Left ventricle myocardium inferior (tissue), 1 donor: ENCODE measurements at regions not wholly inside any gene's neighbourhood (a gene's known extent, or its start where the extent isn't known, plus 50 kb on each side); places are given as distances from the start of the nearest gene placed in this dataset.

Source experiments
- DNase-seq: peaks from one replicate; pipeline ENCODE4 v3.0.0-alpha.2; 2020
- H3K27ac ChIP-seq: fragments of 200-600 bp; replicated peaks from 2 replicates; pipeline ENCODE4 v1.8.0; 2021
- H3K27me3 ChIP-seq: fragments of 200-600 bp; 2 replicates; pipeline ENCODE4 v1.8.0; 2021; ENCODE audit warnings: low read depth
- H3K36me3 ChIP-seq: fragments of 200-600 bp; 2 replicates; pipeline ENCODE4 v1.8.0; 2021
- H3K4me1 ChIP-seq: fragments of 200-600 bp; 2 replicates; pipeline ENCODE4 v1.8.0; 2021
- H3K4me3 ChIP-seq: fragments of 200-600 bp; 2 replicates; pipeline ENCODE4 v1.8.0; 2021; ENCODE audit warnings: mild to moderate bottlenecking, moderate library complexity
- H3K9me3 ChIP-seq: fragments of 200-600 bp; replicated peaks from 2 replicates; pipeline ENCODE4 v1.8.0; 2021
- CTCF ChIP-seq: fragments of 200-600 bp; IDR thresholded peaks from 2 replicates; pipeline ENCODE4 v1.8.0; 2021; ENCODE audit warnings: antibody characterized with exemption, mild to moderate bottlenecking, borderline replicate concordance
- intact Hi-C: fragments of 100-400 bp; cut with micrococcal nuclease; formaldehyde crosslinking; loops from one replicate; pipeline ENCODE4 v1.11.0; 2022
- donor health status: DM: no; HTN: yes; CAD: no; lungs with severe emphysema.

GRCh38 chr2:239508261-239508660 is 107.4 kb upstream of the HDAC4 start:
- Histone ChIP-seq H3K4me1 (no peaks in the 10 kb centered on the region), H3K9me3 (no peaks in the 10 kb centered on the region), H3K4me3 (no peak overlapping the region), H3K36me3 (no peaks in the 10 kb centered on the region), H3K27ac (no peak overlapping the region), H3K27me3 (peaks cover 8% of the 10 kb centered on the region)
- intact Hi-C loops = no loop called here
- TF ChIP-seq CTCF = no peak
- DNase-seq = no peak

- no peak for TF ChIP-seq CTCF
- H3K27ac ChIP-seq = no peak overlapping the region
- DNase-seq = no peak
Observed at GRCh38 chr2:239507576-239508258, 106.9 kb upstream of the HDAC4 start.

GRCh38 chr2:239506961-239507360 is 106.1 kb upstream of the HDAC4 start:
- DNase-seq = no peak
- no peaks in the 10 kb centered on the region for H3K4me1 ChIP-seq
- no peak for TF ChIP-seq CTCF

More at GRCh38 chr2:239507576-239508258, 106.9 kb upstream of the HDAC4 start:
- peaks cover 10% of the 10 kb centered on the region for H3K27me3 ChIP-seq
- intact Hi-C loops = no loop called here
- no peak overlapping the region for H3K4me3 ChIP-seq
- no peaks in the 10 kb centered on the region for H3K4me1 ChIP-seq
- H3K9me3 ChIP-seq = no peaks in the 10 kb centered on the region
- no peaks in the 10 kb centered on the region for H3K36me3 ChIP-seq

GRCh38 chr2:239506101-239506857 is 105.5 kb upstream of the HDAC4 start:
- no peaks in the 10 kb centered on the region for H3K9me3 ChIP-seq
- intact Hi-C loops = no loop called here
- H3K4me3 ChIP-seq = no peak overlapping the region
- H3K36me3 ChIP-seq = no peaks in the 10 kb centered on the region
- DNase-seq = no peak
- H3K27me3 ChIP-seq = peaks cover 10% of the 10 kb centered on the region
- H3K27ac ChIP-seq = no peak overlapping the region
- no peak for TF ChIP-seq CTCF
- no peaks in the 10 kb centered on the region for H3K4me1 ChIP-seq

More at GRCh38 chr2:239506961-239507360, 106.1 kb upstream of the HDAC4 start:
- H3K4me3 ChIP-seq = no peak overlapping the region
- no peaks in the 10 kb centered on the region for H3K9me3 ChIP-seq
- H3K36me3 ChIP-seq = no peaks in the 10 kb centered on the region
- H3K27ac ChIP-seq = no peak overlapping the region
- peaks cover 10% of the 10 kb centered on the region for H3K27me3 ChIP-seq
- intact Hi-C loops = no loop called here

- H3K4me3 ChIP-seq = no peak overlapping the region
- peaks cover 5% of the 10 kb centered on the region for H3K4me1 ChIP-seq
- no peak for TF ChIP-seq CTCF
- H3K36me3 ChIP-seq = no peaks in the 10 kb centered on the region
- no peak for DNase-seq
- H3K9me3 ChIP-seq = no peaks in the 10 kb centered on the region
- H3K27me3 ChIP-seq = peaks cover 12% of the 10 kb centered on the region
- intact Hi-C loops = no loop called here
- H3K27ac ChIP-seq = no peak overlapping the region
Observed at GRCh38 chr2:239504643-239505235, 103.9 kb upstream of the HDAC4 start.
